Panc1 (cell line): ENCODE measurements at regions not wholly inside any gene's neighbourhood (a gene's known extent, or its start where the extent isn't known, plus 50 kb on each side); places are given as distances from the start of the nearest gene placed in this dataset.

Experiments used
- ATAC-seq: fragments of 200-7000 bp; cut with Tn5 transposase; 2 replicates; pipeline ENCODE4 v1.9.1; 2020; ENCODE audit warnings: mild to moderate bottlenecking, moderate library complexity
- BruUV-seq: library from RNA; stranded (reverse); fragments of 400-500 nt; replicated peaks from 2 replicates; lab custom pipeline; 2021; lab: Mats Ljungman, UMichigan
- CTCF ChIA-PET: fragments of 300-600 bp; sonication (Branson Sonifier 250); formaldehyde crosslinking; loops from one replicate; lab custom pipeline; 2022; ENCODE audit warnings: antibody characterized with exemption; lab: Charles Lee
- POLR2A ChIA-PET: fragments of 300-600 bp; sonication (Branson Sonifier 250); formaldehyde crosslinking; loops from one replicate; lab custom pipeline; 2022; ENCODE audit warnings: antibody characterized with exemption; lab: Charles Lee
- DNase-seq: peaks from one replicate; pipeline ENCODE4 v3.0.0-alpha.2; 2010; ENCODE audit warnings: low read depth, low spot score
- H3K27ac ChIP-seq: 2 replicates; pipeline ENCODE4 v1.5.1; 2011; ENCODE audit warnings: mild to moderate bottlenecking, low read length, inconsistent platforms
- H3K27me3 ChIP-seq: fragments of 200-500 bp; sonication (Bioruptor generic); 2 replicates; pipeline ENCODE4 v1.6.0; 2014; ENCODE audit warnings: low read length, inconsistent platforms; ENCODE audit not compliant: control insufficient read depth, insufficient read depth
- H3K36me3 ChIP-seq: fragments of 200-500 bp; sonication (Bioruptor generic); 2 replicates; pipeline ENCODE4 v1.5.1; 2014; ENCODE audit warnings: inconsistent platforms, mild to moderate bottlenecking, low read length, moderate library complexity; ENCODE audit not compliant: control insufficient read depth, insufficient read depth
- H3K4me1 ChIP-seq: 2 replicates; pipeline ENCODE4 v1.5.1; 2011; ENCODE audit warnings: inconsistent platforms, mild to moderate bottlenecking, low read length, moderate library complexity; ENCODE audit not compliant: control insufficient read depth, insufficient read depth
- H3K4me3 ChIP-seq, 2 experiments: 2 replicates each; pipeline ENCODE4 v1.5.1; 2011 to 2012; ENCODE audit warnings: low read depth in 2 of 2, low read length in 2 of 2, mild to moderate bottlenecking in 2 of 2, inconsistent platforms in 1 of 2, moderate library complexity in 1 of 2
- H3K9me3 ChIP-seq: fragments of 200-500 bp; sonication (Bioruptor generic); 2 replicates; pipeline ENCODE4 v1.5.1; 2014; ENCODE audit warnings: low read depth, mild to moderate bottlenecking, inconsistent platforms, low read length, moderate library complexity; ENCODE audit not compliant: control insufficient read depth, insufficient read depth
- CTCF ChIP-seq: fragments of 450-650 bp; IDR thresholded peaks from 2 replicates; pipeline ENCODE4 v1.5.1; 2017; ENCODE audit warnings: mild to moderate bottlenecking
- POLR2AphosphoS5 ChIP-seq: IDR thresholded peaks from 2 replicates; pipeline ENCODE4 v1.6.1; 2012; ENCODE audit warnings: mild to moderate bottlenecking, low read depth, low read length, moderate library complexity
- REST ChIP-seq, 2 experiments: IDR thresholded peaks; 2 replicates each; pipeline ENCODE4 v1.6.1; 2011 to 2012; ENCODE audit warnings: low read depth in 2 of 2, control low read depth in 1 of 2, low read length in 1 of 2, mild to moderate bottlenecking in 1 of 2, moderate library complexity in 1 of 2; ENCODE audit not compliant: insufficient read depth in 1 of 2
- SIN3A ChIP-seq: IDR thresholded peaks from 2 replicates; pipeline ENCODE4 v1.6.1; 2012; ENCODE audit warnings: low read depth, mild to moderate bottlenecking, low read length, moderate library complexity, borderline replicate concordance; ENCODE audit not compliant: insufficient read depth
- TCF7L2 ChIP-seq: IDR thresholded peaks from 2 replicates; pipeline ENCODE4 v1.6.1; 2011; ENCODE audit warnings: mild to moderate bottlenecking, low read depth, low read length, inconsistent platforms
- in situ Hi-C: cut with HindIII; loops from 2 replicates; pipeline ENCODE4 v1.10.0; 2016; ENCODE audit warnings: low sequenced_read_pairs, low pct_unique_long_range_greater_than_20kb
- intact Hi-C: fragments of 100-400 bp; cut with micrococcal nuclease; formaldehyde crosslinking; loops from one replicate; pipeline ENCODE4 v1.10.0; 2022; ENCODE audit not compliant: unreplicated experiment

DNA sequence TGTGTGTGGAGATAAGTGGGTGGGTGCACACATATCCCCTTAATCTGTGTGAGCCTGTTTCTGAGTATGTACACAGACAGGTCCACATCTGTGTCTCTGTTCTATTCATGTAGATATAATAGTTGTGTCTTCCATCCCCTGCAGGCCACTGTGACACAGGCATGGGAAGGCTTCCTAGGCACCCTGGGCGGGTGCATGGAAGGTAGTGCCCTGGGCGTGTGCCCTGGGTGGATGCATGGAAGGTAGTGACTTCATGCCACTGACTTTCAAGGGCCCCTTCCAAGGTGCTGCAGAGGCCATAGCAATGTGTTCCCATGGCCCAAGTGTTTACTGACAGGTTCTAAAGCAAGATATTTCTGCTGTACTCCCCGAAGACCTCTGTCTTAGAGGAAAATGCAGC, 462.5 kb upstream of the HS6ST1 start:
- no peak for DNase-seq
- in situ Hi-C loops (no loop called here), intact Hi-C loops (no loop called here)
- Histone ChIP-seq H3K4me1 (no peaks in the 10 kb centered on the region), H3K9me3 (no peaks in the 10 kb centered on the region), H3K4me3 (no peak overlapping the region), H3K36me3 (no peaks in the 10 kb centered on the region), H3K27ac (no peak overlapping the region), H3K27me3 (peaks cover 8% of the 10 kb centered on the region)
- ATAC-seq, result no peak
- ChIA-PET POLR2A (no interaction called here), CTCF (no interaction called here)
- TF ChIP-seq TCF7L2, result no peak
- no peak for TF ChIP-seq CTCF
- TF ChIP-seq REST (IDR thresholded peaks at IDR 0.05; ENCODE audit: insufficient read depth in 1 of 2, low read depth in 2 of 2, low read length in 1 of 2), result no peak
- TF ChIP-seq SIN3A, result no peak
- TF ChIP-seq POLR2AphosphoS5, result no peak
- BruUV-seq, result no TSS peak

DNA sequence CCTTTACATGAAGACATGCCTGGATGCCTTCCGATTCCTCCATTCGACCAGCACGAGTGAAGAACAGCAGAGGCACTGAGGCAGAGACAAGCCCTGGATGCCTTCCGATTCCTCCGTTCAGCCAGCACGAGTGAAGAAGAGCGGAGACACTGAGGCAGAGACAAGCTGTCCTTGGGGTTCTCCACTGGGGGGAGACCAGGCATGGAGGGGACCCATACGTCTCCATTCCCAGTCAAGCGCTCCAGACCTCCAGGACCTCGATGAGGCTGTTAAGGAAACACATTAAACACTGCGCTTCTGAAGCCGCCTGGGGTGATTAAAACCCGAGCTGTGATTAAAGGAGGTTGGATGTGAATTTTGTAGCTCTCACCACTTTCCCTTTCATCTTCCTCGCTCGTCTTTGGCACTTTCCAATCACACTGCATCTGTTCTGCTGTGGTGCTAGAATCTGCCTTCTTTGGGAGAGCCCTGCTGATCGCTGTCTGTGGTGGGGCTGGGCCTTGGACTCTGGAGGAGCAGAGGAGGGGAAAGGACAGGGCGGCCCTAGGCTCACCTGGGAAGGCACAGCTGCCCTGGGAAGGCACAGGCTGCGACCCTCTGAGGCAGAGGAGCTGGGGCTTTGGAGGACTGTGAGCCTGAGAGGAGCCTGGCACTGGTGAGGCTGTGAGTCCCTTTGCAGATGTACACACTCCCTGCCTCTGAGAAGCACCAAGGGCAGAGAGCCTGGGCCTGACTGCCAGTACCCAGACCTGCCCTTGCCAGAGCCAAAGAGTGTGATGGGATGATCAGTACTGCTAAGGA, 463.1 kb upstream of the HS6ST1 start:
- ATAC-seq, result no peak
- H3K27me3 ChIP-seq, result peaks cover 8% of the 10 kb centered on the region
- no TSS peak for BruUV-seq
- in situ Hi-C loops, result no loop called here
- no peak overlapping the region for H3K4me3 ChIP-seq
- ChIA-PET CTCF (no interaction called here), POLR2A (no interaction called here)
- TF ChIP-seq CTCF (no peak), REST (IDR thresholded peaks at IDR 0.05; ENCODE audit: insufficient read depth in 1 of 2, low read depth in 2 of 2, low read length in 1 of 2) (no peak), POLR2AphosphoS5 (no peak), SIN3A (no peak), TCF7L2 (no peak)
- no peaks in the 10 kb centered on the region for H3K4me1 ChIP-seq
- H3K36me3 ChIP-seq, result no peaks in the 10 kb centered on the region
- intact Hi-C loops, result no loop called here
- H3K9me3 ChIP-seq, result no peaks in the 10 kb centered on the region
- no peak for DNase-seq
- no peak overlapping the region for H3K27ac ChIP-seq
